NCI-H1092 (cell line): ENCODE measurements at regions not wholly inside any gene's neighbourhood (a gene's known extent, or its start where the extent isn't known, plus 50 kb on each side); places are given as distances from the start of the nearest gene placed in this dataset.
"Not testable (repeated sequence)": the region's sequence is repeated elsewhere in the genome, so short reads cannot be mapped to it uniquely, and the experiment has no call there.

Source experiments
- DNase-seq: peaks from one replicate; lab custom pipeline; 2025; lab: John Stamatoyannopoulos, UW

DNA sequence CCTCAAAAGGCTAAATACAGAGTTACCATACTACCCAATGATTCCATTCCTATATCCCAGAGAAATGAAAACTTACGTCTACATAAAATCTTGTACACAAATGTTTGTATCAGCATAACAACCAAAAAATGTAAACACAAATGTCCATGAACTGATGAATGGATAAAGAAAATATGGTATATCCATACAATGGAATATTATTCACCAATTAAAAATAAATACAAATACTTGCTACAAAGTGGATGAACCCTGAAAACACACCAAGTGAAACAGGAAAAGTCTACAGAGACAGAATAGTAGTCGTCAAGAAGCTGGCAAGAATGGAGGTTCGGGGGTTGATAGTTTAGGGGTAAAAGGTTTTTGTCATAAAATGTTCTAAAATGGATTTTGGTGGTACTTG, 54.0 kb upstream of the ANKRD28 start:
- no peak for DNase-seq

DNA sequence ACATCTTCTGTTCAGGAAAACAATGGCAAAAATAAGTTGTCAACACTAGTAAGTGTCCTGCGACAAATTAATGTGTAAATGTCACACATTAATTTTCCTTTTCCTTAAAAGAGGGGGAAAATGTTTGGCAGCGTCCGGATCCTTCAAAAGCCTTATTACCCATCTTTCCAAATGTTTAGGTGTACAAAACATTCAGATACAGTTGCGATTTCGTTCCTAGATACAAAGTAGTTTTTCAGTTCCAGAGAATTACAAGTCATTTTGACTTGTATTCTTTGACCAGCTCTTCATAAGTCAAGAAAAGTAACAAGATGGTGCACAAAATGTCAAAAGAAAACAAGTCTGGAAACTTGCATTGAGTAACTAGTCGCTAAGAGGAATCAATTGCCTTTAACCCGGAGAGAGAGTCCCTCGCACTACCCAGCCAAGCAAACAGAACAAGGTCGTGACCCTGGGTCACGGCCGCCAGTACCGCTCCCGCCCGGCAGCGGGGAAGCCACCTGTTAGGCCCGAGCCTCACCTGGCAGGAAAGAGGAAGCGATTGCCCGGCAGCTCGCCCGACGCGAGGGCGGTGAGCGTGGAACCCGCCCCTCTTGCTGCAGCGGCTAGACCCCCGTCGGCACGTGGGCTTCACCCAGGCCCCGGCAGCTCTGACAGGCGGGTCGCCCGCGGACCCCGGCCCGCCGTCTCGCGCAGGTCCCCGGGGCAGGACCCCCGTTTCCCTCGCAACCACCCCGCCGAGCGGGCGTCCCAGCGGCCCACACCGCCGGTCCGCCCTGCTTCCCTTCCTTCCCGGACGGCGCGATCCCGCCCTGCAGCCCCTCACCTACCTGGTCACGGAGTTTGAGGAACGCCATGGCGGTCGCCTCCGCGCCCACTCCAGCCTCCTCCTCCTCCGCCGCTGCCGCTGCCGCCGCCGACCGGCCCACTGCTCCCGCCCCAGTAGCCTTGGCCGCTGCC, 61.0 kb upstream of the ANKRD28 start:
- no peak for DNase-seq

GRCh38 chr3:15859507-15860013, 61.8 kb upstream of the ANKRD28 start:
- DNase-seq = peak; percentile 54

GRCh38 chr3:15860014-15860934, 62.5 kb upstream of the ANKRD28 start:
- peak; percentile 31 for DNase-seq

GRCh38 chr3:15861163-15861562, 63.4 kb upstream of the ANKRD28 start:
- no peak for DNase-seq

- DNase-seq = no peak
Observed at GRCh38 chr3:15872807-15873206, 75.0 kb upstream of the ANKRD28 start.

DNA sequence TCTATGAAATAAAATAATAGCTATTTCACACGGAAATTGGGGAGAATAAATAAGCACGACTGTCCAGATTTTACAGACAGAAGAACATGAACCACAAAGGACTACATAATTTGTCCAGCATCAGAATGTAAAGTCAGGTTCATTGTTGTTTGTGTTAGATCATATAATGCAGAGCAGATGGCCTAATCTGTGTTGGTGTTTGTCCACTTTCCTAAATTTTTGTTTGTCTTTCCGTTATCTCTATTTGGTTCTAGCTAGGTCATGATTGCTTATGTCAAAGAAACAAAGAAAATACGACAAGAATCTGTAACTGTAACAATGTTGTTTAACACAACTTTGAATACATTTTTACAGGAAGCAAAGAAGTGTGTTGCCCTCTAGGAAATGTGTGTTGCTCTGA, 75.6 kb upstream of the ANKRD28 start:
- no peak for DNase-seq

- DNase-seq = no peak
Observed at GRCh38 chr3:15875016-15875689, 77.4 kb upstream of the ANKRD28 start.

DNA sequence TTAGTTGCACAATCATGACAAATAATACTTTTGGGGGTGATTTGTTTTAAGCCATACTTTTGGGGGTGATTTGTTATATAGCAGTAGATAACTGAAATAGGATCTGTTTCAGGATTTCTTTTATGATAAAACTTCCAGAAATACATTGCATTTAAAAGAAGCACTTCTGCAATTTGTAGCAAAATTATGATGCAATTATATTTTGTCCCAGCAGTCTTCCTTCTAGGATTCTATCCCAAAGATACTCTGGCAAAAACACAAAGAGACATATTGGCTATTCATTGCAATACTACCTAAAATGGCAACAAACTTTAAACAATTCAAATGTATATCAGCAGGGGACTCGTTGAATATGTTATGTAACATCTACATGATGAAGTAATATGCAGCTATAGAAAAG, 78.9 kb upstream of the ANKRD28 start:
- no peak for DNase-seq

GRCh38 chr3:15877813-15878212, 80.0 kb upstream of the ANKRD28 start:
- DNase-seq = no peak

GRCh38 chr3:15879787-15880186, 82.0 kb upstream of the ANKRD28 start:
- not testable (repeated sequence) for DNase-seq

DNA sequence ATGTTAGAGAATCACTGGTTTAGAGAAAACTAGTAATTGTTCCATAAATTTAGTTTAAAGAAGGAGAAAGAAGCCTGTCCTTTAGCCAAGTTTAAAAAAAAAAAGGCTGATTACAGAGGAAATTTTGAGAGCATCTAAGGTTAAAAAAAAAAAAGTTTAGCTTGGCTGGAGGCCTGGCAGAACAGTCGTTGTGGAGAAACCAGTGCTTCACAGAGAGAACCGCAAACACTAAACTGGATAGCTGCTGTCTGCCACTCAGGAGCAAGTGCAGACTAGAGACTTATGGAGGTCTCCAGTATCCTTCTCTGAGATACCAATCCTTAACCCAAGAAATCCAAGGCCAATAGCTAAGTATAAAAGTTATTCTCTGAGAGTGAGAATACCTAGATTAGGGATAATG, 84.8 kb upstream of the ANKRD28 start:
- DNase-seq = no peak

DNA sequence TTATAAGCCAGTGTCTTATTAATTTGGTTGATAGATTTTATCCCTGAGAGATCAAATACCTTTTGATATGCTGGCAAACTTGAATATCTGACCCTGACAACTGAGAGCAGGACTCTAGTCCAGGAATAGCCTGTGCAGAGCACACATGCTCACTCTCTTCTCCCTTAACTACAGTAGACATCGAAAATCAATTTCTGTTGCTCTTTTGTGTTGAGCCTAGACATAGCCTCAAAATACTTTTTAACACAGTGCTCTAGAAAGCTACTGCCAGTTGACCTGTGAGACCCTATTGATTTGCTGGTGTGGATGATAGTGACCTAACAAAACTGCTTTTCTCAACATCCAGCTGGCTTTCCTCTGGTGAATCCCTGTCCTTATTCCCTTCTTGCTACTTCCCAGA, 86.4 kb upstream of the ANKRD28 start:
- DNase-seq = no peak

- no peak for DNase-seq
Observed at GRCh38 chr3:15886521-15886920, 88.7 kb upstream of the ANKRD28 start.

DNA sequence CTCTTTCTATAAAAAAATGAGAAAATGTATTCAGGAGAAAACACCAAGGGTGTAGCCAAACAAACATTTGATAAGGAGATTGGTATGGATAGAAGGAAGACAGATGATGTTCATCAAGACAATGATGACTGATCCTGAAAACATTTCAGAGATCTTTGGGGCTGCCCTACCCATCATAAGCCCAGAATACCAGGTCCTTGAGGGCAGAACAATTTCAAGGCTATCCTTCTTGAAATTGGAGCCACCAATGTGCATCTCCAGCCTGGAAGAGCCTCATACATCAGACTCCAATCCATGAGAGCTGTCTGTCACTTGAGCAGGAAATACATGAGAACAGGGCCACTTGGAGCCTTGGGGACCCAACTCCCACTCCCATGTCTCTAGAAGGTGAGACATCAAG, 89.5 kb upstream of the ANKRD28 start:
- DNase-seq = no peak

GRCh38 chr3:15889936-15890335, 92.2 kb upstream of the ANKRD28 start:
- no peak for DNase-seq

DNA sequence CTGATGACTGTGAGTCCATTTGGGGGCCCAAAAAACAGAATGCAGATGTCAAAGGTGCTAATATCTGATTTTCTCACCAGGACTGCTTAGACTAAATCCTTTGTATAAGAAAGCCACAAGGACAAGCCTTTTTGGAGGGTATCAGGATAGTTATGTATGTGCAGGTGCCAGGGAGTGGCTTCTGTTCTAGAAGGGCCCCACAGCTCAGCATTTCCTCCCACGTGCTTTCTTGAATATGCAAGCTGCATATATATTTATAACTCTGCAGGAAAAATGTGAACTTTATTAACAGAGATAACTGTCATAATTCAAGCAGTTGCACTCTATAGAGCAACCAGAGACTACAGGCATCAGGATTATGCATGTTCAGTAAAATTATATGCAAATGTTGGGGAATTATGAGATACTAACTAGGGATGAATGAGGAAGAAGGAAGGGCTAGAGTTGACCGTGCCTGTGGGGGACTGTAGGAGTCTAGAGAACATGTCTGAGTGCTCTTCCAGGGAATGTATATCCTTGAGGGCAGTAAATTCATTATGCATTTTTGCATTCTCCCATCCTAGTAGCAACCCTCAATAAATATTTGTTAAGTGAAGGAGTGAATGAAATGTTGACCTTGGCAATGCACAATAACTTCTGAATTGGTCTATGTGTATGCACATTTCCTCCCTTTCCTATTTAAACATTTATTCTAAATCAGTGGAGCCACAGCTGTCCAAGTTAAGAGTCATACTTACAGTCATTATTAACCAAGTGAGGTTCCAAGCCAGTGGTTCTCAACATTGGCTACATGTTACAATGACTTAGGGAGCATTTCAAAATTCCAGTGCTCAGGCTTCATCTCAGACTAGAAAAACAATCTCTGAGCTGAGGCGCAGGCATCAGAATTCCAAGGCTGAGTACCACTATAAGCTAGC, 94.8 kb upstream of the ANKRD28 start:
- no peak for DNase-seq

DNA sequence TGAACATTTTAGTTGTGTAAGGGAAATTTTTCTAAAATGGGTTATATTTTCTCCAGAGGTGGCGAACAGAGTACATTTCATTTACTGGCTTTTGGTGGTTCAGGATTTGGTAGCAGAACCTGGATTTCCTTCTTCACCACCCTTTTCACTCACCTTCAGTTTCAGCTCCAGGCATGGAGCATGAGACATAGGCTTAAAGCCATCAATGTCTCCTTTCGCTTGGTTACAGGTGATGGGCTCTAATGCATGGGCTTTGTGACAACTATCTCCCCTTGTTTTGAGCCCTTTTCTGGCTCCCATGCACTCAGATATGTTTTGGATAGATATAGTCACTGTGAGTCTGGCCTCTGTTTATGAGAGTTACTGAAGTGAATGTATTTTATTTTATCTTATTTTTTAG, 96.6 kb upstream of the ANKRD28 start:
- no peak for DNase-seq

GRCh38 chr3:15896500-15896899, 98.7 kb upstream of the ANKRD28 start:
- no peak for DNase-seq

DNA sequence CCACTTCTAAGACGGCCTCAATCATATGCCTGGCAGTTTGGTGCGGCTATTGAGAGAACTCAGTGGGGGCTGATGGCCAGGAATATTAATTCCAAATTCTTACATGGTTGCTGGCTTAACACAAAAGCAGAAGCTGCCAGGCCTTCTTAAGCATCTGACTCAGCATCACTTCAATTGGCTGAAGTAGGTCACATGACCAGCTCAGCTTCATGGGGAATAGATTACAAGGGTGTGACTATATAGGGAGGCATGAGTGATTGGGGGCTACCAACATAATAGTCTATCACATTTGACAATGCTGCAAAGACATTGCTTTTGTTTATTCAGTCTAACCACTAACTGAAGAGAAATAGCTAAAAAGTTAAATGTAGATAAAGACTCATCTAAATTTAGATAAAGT, 101.6 kb upstream of the ANKRD28 start:
- no peak for DNase-seq

GRCh38 chr3:15903164-15903563, 105.4 kb upstream of the ANKRD28 start:
- DNase-seq = no peak
